ENCODE measurements at regions not wholly inside any gene's neighbourhood (a gene's known extent, or its start where the extent isn't known, plus 50 kb on each side); places are given as distances from the start of the nearest gene placed in this dataset.

- Histone ChIP-seq H3K4me3 (no peak overlapping the region), H3K27ac (ENCODE audit: extremely low read depth, low read depth, low read length) (no peak overlapping the region), H3K9ac (ENCODE audit: insufficient read depth in 1 of 2, low read depth in 2 of 2, low read length in 2 of 2) (no peak overlapping the region), H2AFZ (ENCODE audit: low read depth, low read length) (no peak overlapping the region), H4K20me1 (replicated peaks; ENCODE audit: control insufficient read depth, insufficient read depth, low read length) (no peaks in the 10 kb centered on the region), H3K9me3 (replicated peaks; ENCODE audit: control insufficient read depth, insufficient read depth, low read depth, low read length) (no peaks in the 10 kb centered on the region), H3K9me1 (ENCODE audit: control insufficient read depth, insufficient read depth, low read length) (no peaks in the 10 kb centered on the region), H3K4me2 (ENCODE audit: insufficient read depth, low read length) (no peak overlapping the region), H3K4me1 (replicated peaks in 1 of 2; ENCODE audit: control insufficient read depth in 2 of 2, insufficient read depth in 2 of 2, low read length in 2 of 2) (no peaks in the 10 kb centered on the region), H3K27me3 (ENCODE audit: control insufficient read depth in 2 of 2, insufficient read depth in 2 of 2, low read length in 2 of 2) (no peaks in the 10 kb centered on the region), H3K79me2 (ENCODE audit: control insufficient read depth, insufficient read depth, low read length) (no peaks in the 10 kb centered on the region), H3K36me3 (ENCODE audit: control insufficient read depth, insufficient read depth, low read length) (no peaks in the 10 kb centered on the region)
- ATAC-seq (no peak), FAIRE-seq (no peak), DNase-seq (ENCODE audit: extremely low read depth in 1 of 4, low spot score in 3 of 4) (no peak)
- in situ Hi-C loops (cut with MboI) (no loop called here), intact Hi-C loops (cut with micrococcal nuclease) (no loop called here)
- WGBS (ENCODE audit: insufficient coverage, low coverage, missing lambda C conversion rate) = 1% methylated on average over 8 of the region's 8 CpGs
- ChIA-PET POLR2A (interaction anchor here (0.7 to 0.8 kb wide), 2 partner anchors 9 to 255 kb away, joined by 4 to 5 read pairs; no protein-coding TSS in a partner anchor), CTCF (ENCODE audit: low intra/inter-chr PET ratio) (no interaction called here)
- TF ChIP-seq ZNF146 (CRISPR knock-in tag; IDR thresholded peaks at IDR 0.05; ENCODE audit: unreplicated experiment) (no peak), ZNF551 (CRISPR knock-in tag; IDR thresholded peaks at IDR 0.05) (no peak), E2F6 (IDR thresholded peaks at IDR 0.05; ENCODE audit: borderline replicate concordance in 1 of 2, extremely low read depth in 1 of 2, insufficient read depth in 1 of 2, insufficient read length in 1 of 2, low read depth in 1 of 2, low read length in 1 of 2, poor library complexity in 1 of 2, severe bottlenecking in 1 of 2) (no peak), CREBBP (IDR thresholded peaks at IDR 0.05; ENCODE audit: low read depth, low read length) (no peak), HDAC8 (tag; IDR thresholded peaks at IDR 0.05) (no peak), ZNF282 (CRISPR knock-in tag; IDR thresholded peaks at IDR 0.05) (no peak)
- BruUV-seq (replicated peaks) = no TSS peak
These were observed 559.3 kb upstream of the B3GAT1 start for GRCh38 chr11:134971381-134971780.
